ENCODE measurements at regions not wholly inside any gene's neighbourhood (a gene's known extent, or its start where the extent isn't known, plus 50 kb on each side); places are given as distances from the start of the nearest gene placed in this dataset.
A peak's percentile ranks its signal among the peaks of the same experiment; 100 is the strongest.

DNA sequence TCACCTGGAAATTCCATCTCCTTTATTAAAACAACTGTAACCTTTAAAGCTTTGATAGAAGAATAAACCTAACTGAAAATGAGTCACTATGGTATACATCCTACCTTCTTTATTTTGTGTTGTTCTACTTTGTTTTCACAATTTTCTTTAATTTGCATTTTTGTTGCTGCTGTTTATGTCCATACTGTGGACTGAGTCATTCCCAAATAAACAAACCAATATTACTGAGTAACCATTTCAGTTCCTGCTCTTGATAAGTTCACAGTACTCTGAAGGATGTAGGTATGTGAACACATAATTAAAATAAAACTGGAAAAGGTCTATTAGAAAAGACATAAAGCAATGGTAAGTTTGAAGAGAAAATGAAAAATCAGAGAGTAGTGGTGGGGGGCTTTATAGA lies 528.5 kb upstream of the GOLIM4 start:
- DNase-seq (ENCODE audit: low read depth), result no peak
- TF ChIP-seq, protein P1, sequence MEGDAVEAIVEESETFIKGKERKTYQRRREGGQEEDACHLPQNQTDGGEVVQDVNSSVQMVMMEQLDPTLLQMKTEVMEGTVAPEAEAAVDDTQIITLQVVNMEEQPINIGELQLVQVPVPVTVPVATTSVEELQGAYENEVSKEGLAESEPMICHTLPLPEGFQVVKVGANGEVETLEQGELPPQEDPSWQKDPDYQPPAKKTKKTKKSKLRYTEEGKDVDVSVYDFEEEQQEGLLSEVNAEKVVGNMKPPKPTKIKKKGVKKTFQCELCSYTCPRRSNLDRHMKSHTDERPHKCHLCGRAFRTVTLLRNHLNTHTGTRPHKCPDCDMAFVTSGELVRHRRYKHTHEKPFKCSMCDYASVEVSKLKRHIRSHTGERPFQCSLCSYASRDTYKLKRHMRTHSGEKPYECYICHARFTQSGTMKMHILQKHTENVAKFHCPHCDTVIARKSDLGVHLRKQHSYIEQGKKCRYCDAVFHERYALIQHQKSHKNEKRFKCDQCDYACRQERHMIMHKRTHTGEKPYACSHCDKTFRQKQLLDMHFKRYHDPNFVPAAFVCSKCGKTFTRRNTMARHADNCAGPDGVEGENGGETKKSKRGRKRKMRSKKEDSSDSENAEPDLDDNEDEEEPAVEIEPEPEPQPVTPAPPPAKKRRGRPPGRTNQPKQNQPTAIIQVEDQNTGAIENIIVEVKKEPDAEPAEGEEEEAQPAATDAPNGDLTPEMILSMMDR (conservative IDR thresholded peaks at IDR 0.05; ENCODE audit: low read length), result no peak

DNA sequence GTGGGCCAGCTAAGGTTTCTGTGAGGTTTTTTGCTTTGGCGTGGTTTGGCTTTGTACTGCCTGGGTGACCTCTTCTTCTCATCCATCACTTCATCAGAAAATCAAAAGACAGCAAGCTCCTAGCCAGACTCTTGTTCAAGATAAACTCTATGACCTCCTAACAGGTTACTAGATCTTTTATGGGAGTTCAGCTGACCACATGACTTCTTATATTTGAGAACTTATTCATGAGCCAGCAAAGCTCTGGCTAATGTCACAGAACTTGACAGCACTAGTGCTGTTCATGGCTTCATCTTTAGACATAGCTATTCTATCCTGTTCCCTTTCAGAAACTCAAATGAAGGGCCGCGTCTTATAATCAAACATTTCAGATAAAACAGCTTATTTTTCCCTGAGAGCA lies 527.1 kb upstream of the GOLIM4 start:
- no peak for DNase-seq (ENCODE audit: low read depth)
- TF ChIP-seq, protein P1 (conservative IDR thresholded peaks at IDR 0.05; ENCODE audit: low read length), result no peak
- H3K4me3 ChIP-seq (ENCODE audit: low read length), result no peak overlapping the region

More for the DNA sequence above, 528.5 kb upstream of the GOLIM4 start:
- no peak overlapping the region for H3K4me3 ChIP-seq (ENCODE audit: low read length)

DNA sequence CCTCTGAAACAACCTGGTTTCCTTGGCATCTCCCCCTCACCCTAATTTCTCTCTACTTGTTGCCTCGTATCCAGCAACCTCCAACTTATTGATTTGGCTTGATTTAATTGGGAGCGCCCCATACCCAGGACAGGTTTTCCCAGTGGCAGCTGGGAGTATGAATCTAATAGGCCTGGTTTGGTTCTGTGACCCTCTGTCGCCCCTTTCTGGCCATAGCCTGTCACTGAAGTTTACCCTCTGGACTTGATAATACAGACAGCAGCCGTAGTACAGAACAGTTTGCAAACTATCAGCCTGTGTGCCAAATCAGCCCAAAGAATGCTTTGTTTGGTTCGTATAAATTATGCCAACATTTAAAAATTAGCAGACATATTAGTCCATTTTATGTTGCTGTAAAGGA lies 525.1 kb upstream of the GOLIM4 start:
- TF ChIP-seq, protein P1 (conservative IDR thresholded peaks at IDR 0.05; ENCODE audit: low read length), result peak; percentile 31
- no peak for DNase-seq (ENCODE audit: low read depth)
- H3K4me3 ChIP-seq (ENCODE audit: low read length), result no peak overlapping the region

DNA sequence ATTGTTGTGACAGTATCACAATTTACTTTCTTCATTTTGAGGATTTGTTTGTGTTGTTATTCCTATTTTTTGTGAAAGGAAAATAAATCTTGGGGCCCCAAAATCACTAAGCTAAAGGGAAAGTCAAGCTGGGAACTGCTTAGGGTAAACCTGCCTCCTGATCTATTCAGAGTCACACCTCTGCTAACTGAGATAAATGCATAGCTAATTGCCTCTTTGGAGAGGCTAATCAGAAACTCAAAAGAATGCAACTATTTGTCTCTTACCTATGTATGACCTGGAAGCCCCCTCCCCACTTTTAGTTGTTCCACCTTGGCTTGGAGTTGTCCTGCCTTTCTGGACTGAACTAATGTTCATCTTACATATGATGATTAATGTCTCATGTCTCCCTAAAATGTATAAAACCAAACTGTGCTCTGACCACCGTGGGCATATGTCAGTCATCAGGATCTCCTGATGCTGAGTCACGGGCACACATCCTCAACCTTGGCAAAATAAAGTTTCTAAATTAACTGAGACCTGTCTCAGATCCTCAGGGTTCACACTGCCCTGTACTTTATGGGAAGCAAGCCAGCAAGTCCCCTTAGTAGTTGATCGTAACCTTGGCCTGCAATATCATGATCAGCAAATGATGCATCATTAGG lies 523.2 kb upstream of the GOLIM4 start:
- H3K4me3 ChIP-seq (ENCODE audit: low read length), result no peak overlapping the region
- TF ChIP-seq, protein P1 (conservative IDR thresholded peaks at IDR 0.05; ENCODE audit: low read length), result no peak
- DNase-seq (ENCODE audit: low read depth), result no peak

DNA sequence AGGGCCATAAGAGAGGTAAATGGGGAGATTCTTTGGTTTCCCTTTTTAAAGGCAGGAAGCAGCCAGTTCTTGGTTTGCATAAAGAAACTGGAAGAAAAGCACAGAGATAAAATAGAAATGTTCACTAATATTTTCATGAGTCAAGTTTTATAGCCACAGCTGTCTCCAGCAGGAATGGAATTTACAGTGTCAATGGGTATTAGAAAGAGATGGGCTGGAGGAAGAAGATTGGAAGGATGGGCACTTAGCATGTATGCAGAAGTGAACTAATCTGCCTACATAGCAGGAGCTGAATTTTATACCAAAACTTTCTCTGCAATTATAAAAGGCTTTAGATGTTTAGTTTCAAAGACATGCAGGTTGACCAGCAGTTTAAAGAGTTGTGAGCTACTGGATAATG lies 521.9 kb upstream of the GOLIM4 start:
- TF ChIP-seq, protein P1 (conservative IDR thresholded peaks at IDR 0.05; ENCODE audit: low read length), result no peak

DNA sequence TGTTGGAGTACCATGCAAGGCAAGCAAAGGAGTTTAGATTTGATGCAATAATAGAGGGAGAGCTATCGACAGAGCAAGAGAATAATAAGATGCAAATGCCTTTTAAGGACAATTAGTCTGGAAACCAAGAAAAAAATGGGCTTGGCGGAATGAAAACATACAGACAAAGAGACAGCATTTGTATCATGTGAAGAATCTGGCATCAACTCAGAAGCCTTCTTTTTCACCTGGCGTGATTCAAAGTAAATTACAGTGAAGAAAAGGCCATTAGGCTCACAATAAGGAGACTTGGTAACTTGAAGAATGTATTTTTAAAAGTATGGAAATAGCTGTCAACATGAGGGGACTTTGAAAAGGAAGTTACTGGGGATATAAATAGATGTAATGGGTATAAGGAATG lies 521.2 kb upstream of the GOLIM4 start:
- DNase-seq (ENCODE audit: low read depth), result no peak
- no peak overlapping the region for H3K4me3 ChIP-seq (ENCODE audit: low read length)
- TF ChIP-seq, protein P1 (conservative IDR thresholded peaks at IDR 0.05; ENCODE audit: low read length), result no peak

More for the DNA sequence above, 521.9 kb upstream of the GOLIM4 start:
- no peak overlapping the region for H3K4me3 ChIP-seq (ENCODE audit: low read length)
- no peak for DNase-seq (ENCODE audit: low read depth)

DNA sequence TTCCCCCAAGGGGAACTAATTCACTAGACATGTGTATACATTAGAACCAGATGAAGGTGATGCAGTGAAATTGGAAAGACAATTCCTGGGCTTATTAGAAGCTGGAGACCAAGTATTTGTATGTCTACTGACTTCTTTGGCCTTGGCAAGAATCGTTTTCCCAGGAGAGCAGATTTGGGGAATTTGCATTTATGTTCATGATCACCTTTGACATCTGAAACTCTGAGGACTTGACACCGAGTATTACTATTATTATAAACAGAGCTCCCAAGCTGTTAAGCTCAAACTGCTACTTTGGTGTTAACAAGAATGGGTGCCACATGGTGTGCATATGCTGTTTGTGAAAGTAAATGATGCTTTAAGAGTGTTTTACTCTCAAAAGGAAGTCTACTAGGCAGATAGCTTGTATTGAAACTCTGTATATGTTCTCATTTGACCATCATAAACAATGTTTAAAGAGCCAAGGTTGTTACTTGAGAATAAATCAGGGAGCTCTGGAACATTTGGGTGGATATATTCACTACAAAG lies 519.8 kb upstream of the GOLIM4 start:
- H3K4me3 ChIP-seq (ENCODE audit: low read length), result no peak overlapping the region
- no peak for DNase-seq (ENCODE audit: low read depth)
- TF ChIP-seq, protein P1 (conservative IDR thresholded peaks at IDR 0.05; ENCODE audit: low read length), result no peak
